GM21515 (cell line): ENCODE measurements at regions not wholly inside any gene's neighbourhood (a gene's known extent, or its start where the extent isn't known, plus 50 kb on each side); places are given as distances from the start of the nearest gene placed in this dataset.
A peak's percentile ranks its signal among the peaks of the same experiment; 100 is the strongest.
"Not testable (repeated sequence)": the region's sequence is repeated elsewhere in the genome, so short reads cannot be mapped to it uniquely, and the experiment has no call there.

Experiments
- ATAC-seq: cut with Tn5 transposase; IDR thresholded peaks from one replicate; pipeline ENCODE4 v1.9.1; 2021; ENCODE audit not compliant: unreplicated experiment

DNA sequence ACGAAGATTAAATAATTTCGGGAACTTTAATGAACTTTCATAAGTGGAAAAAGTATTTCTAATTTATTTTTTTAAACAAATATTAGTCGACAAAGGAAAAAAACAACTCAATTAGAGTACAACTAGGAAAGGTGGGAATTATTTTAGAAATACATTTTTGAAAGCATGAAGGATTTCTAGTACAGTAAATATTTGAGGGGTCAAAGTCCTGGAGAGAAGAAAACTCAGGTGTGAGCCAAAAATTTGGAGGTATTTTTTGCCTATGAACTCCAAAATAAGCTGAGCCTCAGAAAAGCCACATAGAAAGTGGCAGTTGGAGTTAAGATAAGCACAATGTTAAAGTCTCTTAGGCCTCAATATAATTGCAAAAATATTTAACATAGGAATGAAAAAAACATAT, 2017.3 kb downstream of the C4orf33 start:
- ATAC-seq: no peak

DNA sequence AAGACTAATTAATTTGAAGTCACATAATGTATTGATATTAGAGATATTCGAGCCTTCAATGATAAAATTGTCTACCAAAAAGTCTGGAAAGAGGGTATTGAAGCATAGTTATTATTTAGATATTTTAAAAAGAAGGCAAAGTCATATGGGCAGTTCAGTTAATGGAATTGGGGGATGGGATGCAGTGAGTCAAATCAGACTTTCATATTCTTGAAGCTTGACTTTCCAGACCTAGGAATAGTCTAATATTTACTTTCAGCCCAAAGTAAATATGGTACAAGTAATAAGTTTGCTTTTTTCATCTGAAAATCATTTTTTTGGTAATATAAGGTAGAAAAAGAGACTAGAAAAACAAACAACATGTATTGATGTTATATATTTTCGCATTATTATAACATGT, 2017.8 kb downstream of the C4orf33 start:
- ATAC-seq: no peak

- no peak for ATAC-seq
These were observed 2023.7 kb downstream of the C4orf33 start for GRCh38 chr4:131119661-131120060.

DNA sequence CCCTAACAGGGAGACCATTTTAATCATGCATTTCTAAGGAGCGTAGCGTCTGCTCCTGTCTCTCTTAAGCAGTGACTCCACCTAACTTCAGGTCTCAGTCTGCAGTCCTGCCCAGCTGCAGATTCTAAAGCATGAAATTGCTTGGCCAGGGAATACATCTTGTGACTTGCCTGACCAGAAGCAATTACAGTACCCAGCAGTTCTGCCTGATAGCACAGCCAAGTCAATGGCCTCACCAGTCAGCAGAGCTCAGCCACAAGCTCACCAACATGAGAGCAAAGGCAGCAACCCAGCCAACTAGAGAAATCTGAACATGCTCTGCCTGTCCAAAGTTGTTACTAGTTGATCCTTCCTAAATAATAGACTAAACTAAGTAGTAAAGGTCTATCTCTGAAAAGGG, 2011.9 kb upstream of the PCDH10 start:
- ATAC-seq: no peak

GRCh38 chr4:131159261-131159660, 1989.8 kb upstream of the PCDH10 start:
- no peak for ATAC-seq

DNA sequence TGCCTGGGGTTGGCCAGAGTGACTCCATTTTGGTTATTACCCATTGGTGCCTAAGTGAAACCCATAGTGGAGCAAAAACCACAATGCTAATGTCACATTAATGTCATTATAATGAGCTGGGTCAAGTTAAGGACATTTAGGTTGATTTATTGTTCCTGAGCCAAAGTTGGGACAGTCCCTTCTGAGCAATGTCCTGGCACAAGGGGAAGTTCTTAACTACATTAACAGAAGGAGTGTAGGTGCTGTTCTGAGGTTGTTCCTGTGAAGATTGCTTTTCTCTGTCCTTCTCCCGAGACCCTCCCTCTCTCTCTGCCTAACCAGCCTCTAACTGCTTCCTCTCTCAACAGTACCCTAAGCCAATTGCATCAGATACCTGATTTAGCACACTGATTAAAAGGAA, 1956.8 kb upstream of the PCDH10 start:
- ATAC-seq: no peak

DNA sequence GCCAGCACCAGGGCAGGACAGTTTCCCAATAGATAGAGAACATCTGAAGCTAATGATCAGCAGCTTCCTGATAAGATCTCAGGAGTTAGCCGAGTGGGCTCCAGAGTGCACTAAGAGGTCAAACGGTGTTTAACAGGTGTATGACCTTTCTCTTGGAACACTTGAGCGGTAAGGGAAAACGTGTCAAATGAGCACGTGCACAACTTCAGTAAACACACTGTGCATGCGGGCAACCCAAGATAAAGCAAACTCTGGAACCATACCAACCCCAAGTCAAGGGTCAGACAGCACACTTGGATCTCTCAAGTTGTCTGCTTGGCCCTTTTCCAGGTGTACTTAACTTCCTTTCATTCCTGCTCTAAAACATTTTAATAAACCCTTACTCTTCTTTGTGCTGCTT, 1941.5 kb upstream of the PCDH10 start:
- no peak for ATAC-seq

DNA sequence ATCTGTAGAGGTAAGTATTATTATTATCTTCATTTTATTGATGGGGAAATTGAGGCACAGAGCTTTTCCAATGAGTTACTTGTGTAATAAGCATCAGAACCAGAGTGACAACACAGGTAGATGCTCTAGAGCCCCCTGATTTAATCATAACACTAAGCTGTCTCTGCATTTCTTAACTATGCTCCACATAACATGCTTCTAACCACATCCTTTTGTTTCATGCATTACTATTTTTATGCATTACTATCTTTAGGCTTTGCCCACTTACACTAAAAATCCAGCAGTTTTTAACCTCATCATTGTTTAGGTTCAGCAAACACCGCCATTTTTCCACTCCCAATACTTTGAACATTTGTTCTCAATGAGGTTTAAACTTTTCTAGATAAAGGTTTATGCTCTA, 1900.8 kb upstream of the PCDH10 start:
- no peak for ATAC-seq

- no peak for ATAC-seq
These were observed 1897.8 kb upstream of the PCDH10 start for GRCh38 chr4:131251321-131251720.

- ATAC-seq: no peak
These were observed 1891.9 kb upstream of the PCDH10 start for GRCh38 chr4:131257241-131257640.

- no peak for ATAC-seq
These were observed 1890.7 kb upstream of the PCDH10 start for GRCh38 chr4:131258361-131258760.

DNA sequence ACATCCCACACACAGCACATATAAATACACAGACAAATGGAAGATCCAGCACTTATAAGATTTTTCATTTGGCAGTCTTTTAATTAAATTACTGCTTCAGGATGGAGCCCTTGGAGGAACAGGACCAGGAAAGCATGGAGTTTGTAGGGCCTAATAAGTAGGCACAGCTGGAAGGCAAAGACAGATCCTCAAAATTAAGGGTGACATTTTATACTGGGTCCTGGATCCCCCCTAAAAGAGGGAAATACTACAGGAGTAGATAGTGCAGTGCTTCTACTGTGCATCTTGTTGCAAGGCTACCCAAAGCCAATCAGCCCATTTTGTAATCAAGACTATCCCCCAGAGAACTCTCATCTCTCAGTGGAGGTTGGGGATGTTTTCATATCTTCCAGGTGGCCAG, 1860.7 kb upstream of the PCDH10 start:
- no peak for ATAC-seq

GRCh38 chr4:131296192-131296591, 1852.9 kb upstream of the PCDH10 start:
- no peak for ATAC-seq

- no peak for ATAC-seq
These were observed 1847.0 kb upstream of the PCDH10 start for GRCh38 chr4:131302108-131302507.

DNA sequence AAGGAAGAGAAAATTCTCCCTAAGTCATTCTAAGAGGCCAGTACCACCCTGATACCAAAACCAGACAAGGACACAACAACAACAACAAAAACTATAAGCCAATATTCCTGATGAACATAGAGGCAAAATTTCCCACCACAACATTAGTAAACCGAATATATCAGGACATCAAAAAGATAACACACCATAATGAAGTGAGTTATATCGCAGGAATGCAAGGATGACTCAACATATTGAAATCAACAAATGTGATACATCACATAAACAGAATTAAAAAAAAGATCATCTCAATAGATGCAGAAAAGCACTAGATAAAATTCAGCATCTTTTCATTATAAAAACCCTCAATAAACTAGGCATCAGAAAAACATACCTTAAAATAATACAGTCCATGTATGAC, 1844.4 kb upstream of the PCDH10 start:
- ATAC-seq: no peak

- ATAC-seq: no peak
These were observed 1839.5 kb upstream of the PCDH10 start for GRCh38 chr4:131309628-131310027.

DNA sequence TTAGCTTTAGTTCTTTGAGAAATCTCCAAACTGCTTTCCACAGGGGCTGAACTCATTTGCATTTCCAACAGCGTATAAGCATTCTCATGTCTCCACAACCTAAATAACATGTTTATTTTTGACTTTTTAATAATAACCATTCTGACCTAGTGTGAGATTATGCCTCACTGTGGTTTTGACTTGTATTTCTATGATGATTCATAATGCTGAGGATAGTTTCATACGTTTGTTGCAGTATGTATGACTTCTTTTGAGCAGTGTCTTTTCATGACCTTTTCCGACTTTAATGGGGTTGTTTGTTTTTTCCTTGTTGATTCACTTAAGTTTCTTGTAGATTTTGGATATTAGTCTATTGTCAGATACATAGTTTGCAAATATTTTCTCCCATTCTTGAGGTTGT, 1833.0 kb upstream of the PCDH10 start:
- ATAC-seq: no peak

- no peak for ATAC-seq
These were observed 1811.2 kb upstream of the PCDH10 start for GRCh38 chr4:131337936-131338335.

DNA sequence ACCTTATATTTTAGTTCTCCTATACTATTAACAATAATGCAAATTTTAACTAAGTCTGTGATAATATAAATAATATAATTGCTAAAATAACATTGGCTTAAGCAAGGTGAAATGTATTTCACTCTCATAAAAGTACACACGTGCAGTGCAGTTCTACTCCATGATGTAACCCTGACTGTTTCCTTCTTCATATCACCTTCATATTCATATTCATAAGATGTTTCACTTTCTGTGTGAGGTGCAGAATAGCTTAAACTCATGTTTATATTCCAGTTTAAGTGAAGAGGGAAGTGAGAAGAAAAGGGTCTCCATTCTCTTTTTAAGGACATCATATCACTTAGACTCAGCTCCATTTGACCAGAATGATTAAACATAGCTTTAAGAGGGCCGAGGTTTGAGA, 1810.0 kb upstream of the PCDH10 start:
- no peak for ATAC-seq

DNA sequence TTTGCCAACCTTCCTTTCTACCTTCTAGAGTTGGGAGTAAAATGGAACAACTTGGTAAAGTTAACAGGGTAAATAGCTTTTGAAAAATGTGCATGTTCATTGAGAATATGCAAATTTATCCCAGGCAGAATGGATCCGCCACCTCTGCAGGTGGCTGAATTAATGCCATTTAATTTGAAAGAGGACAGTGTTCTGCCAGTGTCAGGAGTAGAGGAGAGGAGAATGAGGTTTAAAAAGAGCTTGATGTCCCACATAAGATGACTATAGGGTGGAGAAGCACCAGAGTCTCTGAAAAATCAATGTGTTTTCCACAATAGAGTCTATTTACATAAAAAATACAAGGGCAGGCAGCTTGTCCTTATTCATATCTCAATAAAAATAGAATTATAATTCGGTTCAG, 1804.3 kb upstream of the PCDH10 start:
- no peak for ATAC-seq

DNA sequence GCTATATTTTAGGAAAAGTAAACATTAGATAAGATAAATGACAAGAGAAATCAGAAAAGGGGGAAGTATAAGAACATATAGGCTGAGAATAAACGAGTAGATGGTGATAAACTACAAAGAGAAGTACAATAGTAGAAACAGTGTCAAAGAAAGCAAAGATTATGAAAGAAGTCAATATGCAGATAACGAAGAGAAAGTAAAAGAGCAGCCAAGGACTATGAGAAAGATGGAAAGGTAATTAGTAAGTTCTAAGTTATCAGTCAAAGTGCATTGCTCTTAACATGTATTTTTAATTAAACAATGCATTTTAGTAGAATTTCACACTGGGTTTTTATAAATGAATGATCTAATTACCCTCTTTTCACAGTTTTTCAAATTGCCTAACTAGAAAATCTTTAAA, 1801.3 kb upstream of the PCDH10 start:
- no peak for ATAC-seq

DNA sequence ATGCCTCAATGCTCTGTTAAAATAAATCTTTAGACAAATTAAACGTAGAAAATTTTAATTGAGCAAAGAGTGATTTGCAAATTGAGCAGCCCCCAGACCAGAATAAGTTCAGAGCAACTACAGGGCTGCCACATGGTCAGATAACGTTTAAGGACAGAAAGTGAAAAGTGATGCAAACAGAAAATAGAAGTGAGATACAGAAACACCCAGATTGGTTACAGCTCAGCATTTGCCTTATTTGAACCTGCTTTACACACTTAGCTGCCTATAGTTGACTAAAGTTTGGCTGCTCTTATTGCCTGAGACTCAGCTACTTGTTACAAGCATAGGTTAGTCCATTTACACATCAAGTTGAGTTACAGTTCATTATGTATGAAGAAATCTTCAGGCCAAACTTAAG, 1800.8 kb upstream of the PCDH10 start:
- ATAC-seq: peak; percentile 82

DNA sequence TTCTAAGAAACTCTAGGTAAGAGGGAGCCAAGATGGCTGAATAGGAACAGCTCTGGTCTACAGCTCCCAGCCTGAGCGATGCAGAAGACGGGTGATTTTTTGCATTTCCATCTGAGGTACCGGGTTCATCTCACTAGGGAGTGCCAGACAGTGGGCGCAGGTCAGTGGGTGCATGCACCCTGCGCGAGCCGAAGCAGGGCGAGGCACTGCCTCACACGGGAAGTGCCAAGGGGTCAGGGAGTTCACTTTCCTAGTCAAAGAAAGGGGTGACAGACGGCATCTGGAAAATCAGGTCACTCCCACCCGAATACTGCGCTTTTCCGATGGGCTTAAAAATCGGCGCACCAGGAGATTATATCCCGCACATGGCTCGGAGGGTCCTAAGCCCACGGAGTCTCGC, 1796.7 kb upstream of the PCDH10 start:
- not testable (repeated sequence) for ATAC-seq

- no peak for ATAC-seq
These were observed 1782.4 kb upstream of the PCDH10 start for GRCh38 chr4:131366714-131367113.
